Activated B cell treated with CpG ODN at 0.5 μM for 24 hours (primary cell): ENCODE measurements at regions not wholly inside any gene's neighbourhood (a gene's known extent, or its start where the extent isn't known, plus 50 kb on each side); places are given as distances from the start of the nearest gene placed in this dataset.

Experiments used
- ATAC-seq: fragments of 200-7000 bp; cut with Tn5 transposase; one replicate; pipeline ENCODE4 v1.10.0; 2021; ENCODE audit warnings: low read depth, mild to moderate bottlenecking, moderate library complexity
- CTCF ChIA-PET: fragments of 350-600 bp; sonication (Branson Sonifier 250); formaldehyde crosslinking; loops from one replicate; lab custom pipeline; 2021; ENCODE audit warnings: antibody characterized with exemption; lab: Charles Lee
- POLR2A ChIA-PET: fragments of 350-600 bp; sonication (Branson Sonifier 250); formaldehyde crosslinking; loops from one replicate; lab custom pipeline; 2021; ENCODE audit warnings: antibody characterized with exemption; lab: Charles Lee
- DNase-seq: peaks from one replicate; pipeline ENCODE4 v3.0.0; 2022
- H3K27ac Mint-ChIP-seq: one replicate; pipeline ENCODE4 v1.8.0; 2020; ENCODE audit warnings: mixed read lengths
- H3K27me3 Mint-ChIP-seq: one replicate; pipeline ENCODE4 v1.8.0; 2021; ENCODE audit warnings: mixed read lengths
- H3K36me3 Mint-ChIP-seq: one replicate; pipeline ENCODE4 v1.8.0; 2021; ENCODE audit warnings: low read depth, mixed read lengths
- H3K4me1 Mint-ChIP-seq: one replicate; pipeline ENCODE4 v1.8.0; 2021; ENCODE audit warnings: mixed read lengths
- H3K4me3 Mint-ChIP-seq: one replicate; pipeline ENCODE4 v1.8.0; 2020; ENCODE audit warnings: mild to moderate bottlenecking, mixed read lengths
- H3K9me3 Mint-ChIP-seq: one replicate; pipeline ENCODE4 v1.8.0; 2020; ENCODE audit warnings: mixed read lengths
- CTCF ChIP-seq: fragments of 200-600 bp; IDR thresholded peaks from one replicate; pipeline ENCODE4 v1.8.0; 2022; ENCODE audit warnings: antibody characterized with exemption, mild to moderate bottlenecking
- intact Hi-C: fragments of 100-400 bp; cut with micrococcal nuclease; formaldehyde crosslinking; loops from one replicate; pipeline ENCODE4 v1.15.1; 2024

DNA sequence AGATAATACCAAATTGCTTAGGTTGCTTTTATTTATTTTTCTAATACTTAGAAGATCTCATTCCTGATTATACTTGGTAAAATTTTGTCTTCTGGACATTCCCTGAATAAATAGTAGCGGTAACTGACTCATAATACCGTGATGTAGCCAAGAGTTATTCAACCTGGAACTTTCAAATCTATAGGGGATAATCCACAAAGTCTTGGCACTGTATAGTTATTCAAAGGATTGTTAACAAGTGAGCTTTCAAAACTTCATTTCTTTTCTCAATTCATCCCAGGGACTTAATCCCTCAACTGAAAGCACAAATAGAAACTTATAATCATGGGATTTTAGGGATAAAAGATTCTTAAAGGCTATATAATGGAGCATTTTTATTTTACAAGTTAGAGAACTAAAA, 1383.3 kb downstream of the FAM133A start:
- H3K9me3 Mint-ChIP-seq, result peaks cover 2% of the 10 kb centered on the region
- no peak overlapping the region for H3K4me3 Mint-ChIP-seq
- no peaks in the 10 kb centered on the region for H3K36me3 Mint-ChIP-seq
- DNase-seq (no peak), ATAC-seq (no peak)
- intact Hi-C loops, result no loop called here
- ChIA-PET POLR2A (no interaction called here), CTCF (no interaction called here)
- TF ChIP-seq CTCF, result no peak
- no peaks in the 10 kb centered on the region for H3K4me1 Mint-ChIP-seq
- no peak overlapping the region for H3K27ac Mint-ChIP-seq
- no peaks in the 10 kb centered on the region for H3K27me3 Mint-ChIP-seq

- no peak overlapping the region for H3K4me3 Mint-ChIP-seq
- H3K4me1 Mint-ChIP-seq, result no peaks in the 10 kb centered on the region
- intact Hi-C loops, result no loop called here
- DNase-seq, result no peak
- ChIA-PET POLR2A (no interaction called here), CTCF (no interaction called here)
- H3K27me3 Mint-ChIP-seq, result no peaks in the 10 kb centered on the region
- no peak for ATAC-seq
- H3K9me3 Mint-ChIP-seq, result peaks cover 2% of the 10 kb centered on the region
- H3K36me3 Mint-ChIP-seq, result no peaks in the 10 kb centered on the region
- no peak for TF ChIP-seq CTCF
- no peak overlapping the region for H3K27ac Mint-ChIP-seq
Measured at GRCh38 chrX:95058815-95059214, 1384.8 kb downstream of the FAM133A start.

DNA sequence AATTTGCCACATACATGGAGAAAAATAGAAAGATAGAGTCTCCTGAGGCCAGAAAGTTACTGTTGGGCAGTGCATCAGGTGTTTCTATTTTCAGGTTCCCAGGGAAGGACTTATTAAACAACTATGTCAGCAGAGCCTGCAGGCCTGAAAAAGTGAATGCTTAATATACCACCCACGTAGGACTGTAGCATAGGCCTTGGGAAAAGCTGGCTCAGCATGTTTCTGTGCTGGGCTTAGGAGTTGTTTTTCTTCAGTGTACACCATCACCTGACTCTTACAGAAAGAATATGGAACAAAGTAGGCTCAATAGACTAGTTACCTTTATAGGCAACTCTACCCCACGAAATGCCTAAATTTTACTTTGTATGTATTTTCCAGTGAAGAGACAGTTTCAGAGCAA, 1385.9 kb downstream of the FAM133A start:
- no peak overlapping the region for H3K4me3 Mint-ChIP-seq
- no peak for TF ChIP-seq CTCF
- H3K36me3 Mint-ChIP-seq, result no peaks in the 10 kb centered on the region
- H3K9me3 Mint-ChIP-seq, result peaks cover 2% of the 10 kb centered on the region
- ATAC-seq, result no peak
- DNase-seq, result no peak
- H3K27me3 Mint-ChIP-seq, result no peaks in the 10 kb centered on the region
- intact Hi-C loops, result no loop called here
- CTCF ChIA-PET, result no interaction called here
- H3K27ac Mint-ChIP-seq, result no peak overlapping the region
- POLR2A ChIA-PET, result no interaction called here
- H3K4me1 Mint-ChIP-seq, result no peaks in the 10 kb centered on the region

DNA sequence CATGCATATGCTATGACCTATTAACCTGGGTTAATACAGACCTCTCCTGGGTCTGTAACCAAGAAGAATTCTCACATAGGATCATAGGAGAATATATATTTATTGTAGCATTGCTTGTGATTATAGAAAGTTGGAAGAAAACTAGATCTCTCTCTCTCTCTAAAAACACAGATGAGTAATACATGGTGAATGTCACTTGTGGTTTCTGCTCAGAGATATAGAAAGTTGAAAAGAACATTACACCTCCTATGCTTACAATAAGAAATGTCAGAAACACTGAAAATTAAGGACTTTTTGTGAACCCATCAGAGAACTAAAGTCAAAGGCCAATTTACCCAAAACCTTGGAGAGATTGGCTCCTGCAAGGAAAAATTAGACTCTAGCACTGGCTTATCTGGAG, 1389.5 kb downstream of the FAM133A start:
- H3K36me3 Mint-ChIP-seq, result no peaks in the 10 kb centered on the region
- H3K27me3 Mint-ChIP-seq, result no peaks in the 10 kb centered on the region
- no peak overlapping the region for H3K27ac Mint-ChIP-seq
- intact Hi-C loops, result no loop called here
- no peak overlapping the region for H3K4me3 Mint-ChIP-seq
- no peaks in the 10 kb centered on the region for H3K4me1 Mint-ChIP-seq
- DNase-seq, result no peak
- CTCF ChIA-PET, result no interaction called here
- no peaks in the 10 kb centered on the region for H3K9me3 Mint-ChIP-seq
- no peak for ATAC-seq
- POLR2A ChIA-PET, result no interaction called here
- no peak for TF ChIP-seq CTCF

- Mint-ChIP-seq H3K9me3 (no peaks in the 10 kb centered on the region), H3K36me3 (no peaks in the 10 kb centered on the region), H3K27me3 (no peaks in the 10 kb centered on the region), H3K4me1 (no peaks in the 10 kb centered on the region), H3K4me3 (no peak overlapping the region), H3K27ac (no peak overlapping the region)
- intact Hi-C loops, result no loop called here
- ATAC-seq (no peak), DNase-seq (no peak)
- POLR2A ChIA-PET, result no interaction called here
- CTCF ChIA-PET, result no interaction called here
- no peak for TF ChIP-seq CTCF
Measured at GRCh38 chrX:95065151-95065550, 1391.1 kb downstream of the FAM133A start.
